ENCODE measurements at regions not wholly inside any gene's neighbourhood (a gene's known extent, or its start where the extent isn't known, plus 50 kb on each side); places are given as distances from the start of the nearest gene placed in this dataset.

DNA sequence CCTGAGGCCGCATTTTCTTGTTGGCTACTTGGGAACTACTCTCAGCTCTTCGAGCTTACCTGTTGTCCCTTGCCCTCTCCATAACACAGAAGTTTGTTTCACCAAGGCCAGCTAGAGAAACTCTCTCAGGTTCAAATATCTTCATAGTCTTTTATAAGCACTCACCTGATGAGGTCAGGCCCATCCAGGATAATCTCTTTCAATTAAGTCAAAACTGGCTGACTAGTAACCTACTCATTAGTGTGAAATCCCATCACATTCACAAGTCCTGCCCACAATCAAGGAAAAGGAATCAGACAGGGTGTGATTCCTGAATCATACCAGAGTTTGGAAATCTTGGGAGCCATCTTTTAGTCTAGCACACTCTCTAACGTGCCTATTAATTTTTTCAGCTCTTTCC lies 195.2 kb upstream of the HS3ST5 start:
- POLR2A ChIA-PET (ENCODE audit: low non-redundant PET): no interaction called here
- intact Hi-C loops (cut with micrococcal nuclease; ENCODE audit: unreplicated experiment): no loop called here
- DNase-seq (ENCODE audit: low spot score): no peak
- no TSS peak for BruUV-seq (replicated peaks)
- CTCF ChIA-PET: no interaction called here
- no peak overlapping the region for H3K27ac ChIP-seq (ENCODE audit: low read depth, low read length, poor library complexity, severe bottlenecking)
- H3K4me3 ChIP-seq (ENCODE audit: low read depth, low read length, poor library complexity, severe bottlenecking): no peak overlapping the region
- H3K36me3 ChIP-seq (ENCODE audit: insufficient read depth, low read length, poor library complexity, severe bottlenecking): no peaks in the 10 kb centered on the region
- no peaks in the 10 kb centered on the region for H3K9me3 ChIP-seq (ENCODE audit: low read depth, low read length, poor library complexity, severe bottlenecking)
- H3K27me3 ChIP-seq (replicated peaks; ENCODE audit: insufficient read depth, low read depth, low read length, poor library complexity): no peaks in the 10 kb centered on the region
- no peaks in the 10 kb centered on the region for H3K4me1 ChIP-seq (ENCODE audit: insufficient read depth, low read length, poor library complexity, severe bottlenecking)
- TF ChIP-seq EZH2 (IDR thresholded peaks at IDR 0.05; ENCODE audit: borderline replicate concordance, low read depth, low read length, poor library complexity, severe bottlenecking) (no peak), CTCF (conservative IDR thresholded peaks at IDR 0.05; ENCODE audit: low read depth, low read length) (no peak)

DNA sequence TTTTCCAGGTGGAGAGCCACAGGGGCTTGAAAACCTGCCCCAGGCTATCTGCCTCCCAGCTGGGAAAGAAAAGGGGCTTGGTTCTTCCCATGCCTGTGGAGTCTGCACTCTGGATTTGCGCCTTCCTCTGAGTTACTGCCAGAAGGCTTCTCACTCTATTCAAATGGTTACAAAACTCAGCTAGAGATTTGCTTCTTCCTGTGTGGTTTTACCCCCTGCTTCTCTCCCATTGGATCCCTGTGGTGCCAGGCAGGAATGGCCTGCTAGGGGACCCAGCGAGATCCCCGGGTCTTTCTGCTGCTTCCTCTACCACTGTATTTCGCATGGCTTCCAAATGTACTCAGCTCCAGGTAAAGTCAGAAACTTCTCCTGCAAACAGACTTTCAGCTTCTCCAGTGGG lies 192.0 kb upstream of the HS3ST5 start:
- Histone ChIP-seq H3K9me3 (ENCODE audit: low read depth, low read length, poor library complexity, severe bottlenecking) (no peaks in the 10 kb centered on the region), H3K36me3 (ENCODE audit: insufficient read depth, low read length, poor library complexity, severe bottlenecking) (no peaks in the 10 kb centered on the region), H3K27me3 (replicated peaks; ENCODE audit: insufficient read depth, low read depth, low read length, poor library complexity) (no peaks in the 10 kb centered on the region), H3K27ac (ENCODE audit: low read depth, low read length, poor library complexity, severe bottlenecking) (no peak overlapping the region), H3K4me1 (ENCODE audit: insufficient read depth, low read length, poor library complexity, severe bottlenecking) (no peaks in the 10 kb centered on the region), H3K4me3 (ENCODE audit: low read depth, low read length, poor library complexity, severe bottlenecking) (no peak overlapping the region)
- CTCF ChIA-PET: no interaction called here
- POLR2A ChIA-PET (ENCODE audit: low non-redundant PET): no interaction called here
- DNase-seq (ENCODE audit: low spot score): peak; percentile 18
- BruUV-seq (replicated peaks): no TSS peak
- no peak for TF ChIP-seq EZH2 (IDR thresholded peaks at IDR 0.05; ENCODE audit: borderline replicate concordance, low read depth, low read length, poor library complexity, severe bottlenecking)
- TF ChIP-seq CTCF (conservative IDR thresholded peaks at IDR 0.05; ENCODE audit: low read depth, low read length): no peak
- intact Hi-C loops (cut with micrococcal nuclease; ENCODE audit: unreplicated experiment): no loop called here

DNA sequence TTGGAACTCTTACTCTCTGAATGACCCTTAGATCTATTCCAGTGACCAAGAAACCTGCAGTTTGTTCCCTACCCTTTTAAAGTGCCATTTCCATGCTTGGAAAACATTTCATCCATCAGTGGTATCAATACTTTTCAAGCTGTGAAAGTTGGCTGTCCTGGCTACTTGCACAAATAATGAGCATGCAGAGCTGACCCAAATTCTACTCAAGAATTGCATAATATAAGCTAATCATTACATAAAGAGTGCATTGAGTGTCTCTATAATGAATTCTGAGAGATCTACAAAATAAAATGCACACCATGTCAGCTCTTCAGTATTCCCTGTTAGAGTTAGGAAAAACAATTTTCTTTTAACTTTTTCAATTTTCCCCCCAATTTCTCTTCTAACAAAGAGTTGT lies 181.3 kb upstream of the HS3ST5 start:
- no peak for DNase-seq (ENCODE audit: low spot score)
- CTCF ChIA-PET: no interaction called here
- no TSS peak for BruUV-seq (replicated peaks)
- H3K4me1 ChIP-seq (ENCODE audit: insufficient read depth, low read length, poor library complexity, severe bottlenecking): no peaks in the 10 kb centered on the region
- TF ChIP-seq EZH2 (IDR thresholded peaks at IDR 0.05; ENCODE audit: borderline replicate concordance, low read depth, low read length, poor library complexity, severe bottlenecking) (no peak), CTCF (conservative IDR thresholded peaks at IDR 0.05; ENCODE audit: low read depth, low read length) (no peak)
- intact Hi-C loops (cut with micrococcal nuclease; ENCODE audit: unreplicated experiment): no loop called here
- no peaks in the 10 kb centered on the region for H3K36me3 ChIP-seq (ENCODE audit: insufficient read depth, low read length, poor library complexity, severe bottlenecking)
- H3K4me3 ChIP-seq (ENCODE audit: low read depth, low read length, poor library complexity, severe bottlenecking): no peak overlapping the region
- H3K27me3 ChIP-seq (replicated peaks; ENCODE audit: insufficient read depth, low read depth, low read length, poor library complexity): no peaks in the 10 kb centered on the region
- POLR2A ChIA-PET (ENCODE audit: low non-redundant PET): no interaction called here
- no peak overlapping the region for H3K27ac ChIP-seq (ENCODE audit: low read depth, low read length, poor library complexity, severe bottlenecking)
- no peaks in the 10 kb centered on the region for H3K9me3 ChIP-seq (ENCODE audit: low read depth, low read length, poor library complexity, severe bottlenecking)

Measured in A673 (cell line).